HG02973 (cell line): ENCODE measurements at regions not wholly inside any gene's neighbourhood (a gene's known extent, or its start where the extent isn't known, plus 50 kb on each side); places are given as distances from the start of the nearest gene placed in this dataset.
"Not testable (repeated sequence)": the region's sequence is repeated elsewhere in the genome, so short reads cannot be mapped to it uniquely, and the experiment has no call there.

Experiments
- ATAC-seq: cut with Tn5 transposase; IDR thresholded peaks from one replicate; pipeline ENCODE4 v1.9.1; 2021; ENCODE audit warnings: moderate library complexity; ENCODE audit not compliant: unreplicated experiment

- ATAC-seq: no peak
Observed at GRCh38 chr1:163565166-163565565, 243.4 kb downstream of the NUF2 start.

GRCh38 chr1:163570071-163570470, 248.3 kb downstream of the NUF2 start:
- ATAC-seq: no peak

GRCh38 chr1:163571950-163572349, 250.2 kb downstream of the NUF2 start:
- no peak for ATAC-seq

- no peak for ATAC-seq
Observed at GRCh38 chr1:163574119-163574518, 252.4 kb downstream of the NUF2 start.

- ATAC-seq: no peak
Observed at GRCh38 chr1:163580926-163581325, 259.2 kb downstream of the NUF2 start.

GRCh38 chr1:163583661-163584181, 262.0 kb downstream of the NUF2 start:
- no peak for ATAC-seq

GRCh38 chr1:163585796-163586195, 264.0 kb downstream of the NUF2 start:
- no peak for ATAC-seq

GRCh38 chr1:163588796-163589195, 267.0 kb downstream of the NUF2 start:
- ATAC-seq: no peak

- no peak for ATAC-seq
Observed at GRCh38 chr1:163589735-163590134, 268.0 kb downstream of the NUF2 start.

GRCh38 chr1:163591131-163591530, 269.4 kb downstream of the NUF2 start:
- ATAC-seq: not testable (repeated sequence)

- not testable (repeated sequence) for ATAC-seq
Observed at GRCh38 chr1:163592623-163593022, 270.9 kb downstream of the NUF2 start.

- not testable (repeated sequence) for ATAC-seq
Observed at GRCh38 chr1:163596106-163596505, 274.4 kb downstream of the NUF2 start.

- no peak for ATAC-seq
Observed at GRCh38 chr1:163596541-163597258, 274.9 kb downstream of the NUF2 start.

- no peak for ATAC-seq
Observed at GRCh38 chr1:163604321-163604720, 282.6 kb downstream of the NUF2 start.

GRCh38 chr1:163604896-163605295, 283.1 kb downstream of the NUF2 start:
- ATAC-seq: no peak

- ATAC-seq: no peak
Observed at GRCh38 chr1:163608979-163609378, 287.2 kb downstream of the NUF2 start.

- ATAC-seq: no peak
Observed at GRCh38 chr1:163609858-163610257, 288.1 kb downstream of the NUF2 start.

GRCh38 chr1:163610486-163610885, 288.7 kb downstream of the NUF2 start:
- no peak for ATAC-seq

- no peak for ATAC-seq
Observed at GRCh38 chr1:163614361-163614760, 292.6 kb downstream of the NUF2 start.

- no peak for ATAC-seq
Observed at GRCh38 chr1:163628034-163628773, 306.4 kb downstream of the NUF2 start.

GRCh38 chr1:163632269-163632668, 310.5 kb downstream of the NUF2 start:
- no peak for ATAC-seq

GRCh38 chr1:163633366-163633765, 311.6 kb downstream of the NUF2 start:
- no peak for ATAC-seq
